ENCODE measurements at regions not wholly inside any gene's neighbourhood (a gene's known extent, or its start where the extent isn't known, plus 50 kb on each side); places are given as distances from the start of the nearest gene placed in this dataset.
"Not testable (repeated sequence)": the region's sequence is repeated elsewhere in the genome, so short reads cannot be mapped to it uniquely, and the experiment has no call there.

GRCh38 chr21:14903172-14903865, 161.5 kb downstream of the NRIP1 start:
- no peak for DNase-seq

GRCh38 chr21:14901482-14901958, 163.3 kb downstream of the NRIP1 start:
- no peak for DNase-seq

GRCh38 chr21:14900611-14901010, 164.2 kb downstream of the NRIP1 start:
- no peak for DNase-seq

GRCh38 chr21:14900058-14900457, 164.7 kb downstream of the NRIP1 start:
- DNase-seq, result no peak

- no peak for DNase-seq
Measured at GRCh38 chr21:14895792-14896191, 169.0 kb downstream of the NRIP1 start.

GRCh38 chr21:14890141-14890540, 174.7 kb downstream of the NRIP1 start:
- DNase-seq, result no peak

- no peak for DNase-seq
Measured at GRCh38 chr21:14889080-14889810, 175.6 kb downstream of the NRIP1 start.

- no peak for DNase-seq
Measured at GRCh38 chr21:14888202-14888601, 176.6 kb downstream of the NRIP1 start.

- DNase-seq, result no peak
Measured at GRCh38 chr21:14886001-14886400, 178.8 kb downstream of the NRIP1 start.

GRCh38 chr21:14883351-14883750, 181.4 kb downstream of the NRIP1 start:
- no peak for DNase-seq

GRCh38 chr21:14882545-14882944, 182.3 kb downstream of the NRIP1 start:
- not testable (repeated sequence) for DNase-seq

- DNase-seq, result no peak
Measured at GRCh38 chr21:14881863-14882499, 182.8 kb downstream of the NRIP1 start.

GRCh38 chr21:14880922-14881321, 183.9 kb downstream of the NRIP1 start:
- no peak for DNase-seq

GRCh38 chr21:14879458-14879857, 185.3 kb downstream of the NRIP1 start:
- DNase-seq, result no peak

- no peak for DNase-seq
Measured at GRCh38 chr21:14878971-14879370, 185.8 kb downstream of the NRIP1 start.

- no peak for DNase-seq
Measured at GRCh38 chr21:14877581-14878228, 187.1 kb downstream of the NRIP1 start.

GRCh38 chr21:14876524-14876840, 188.3 kb downstream of the NRIP1 start:
- no peak for DNase-seq

- peak; percentile 33 for DNase-seq
Measured at GRCh38 chr21:14875704-14876523, 188.9 kb downstream of the NRIP1 start.

- DNase-seq, result no peak
Measured at GRCh38 chr21:14875186-14875585, 189.6 kb downstream of the NRIP1 start.

GRCh38 chr21:14874379-14874778, 190.4 kb downstream of the NRIP1 start:
- DNase-seq, result no peak

GRCh38 chr21:14871861-14872260, 192.9 kb downstream of the NRIP1 start:
- no peak for DNase-seq

GRCh38 chr21:14870853-14871149, 194.0 kb downstream of the NRIP1 start:
- no peak for DNase-seq

All from right kidney (tissue), 1 donor.